LNCaP clone FGC (cell line): ENCODE measurements at regions not wholly inside any gene's neighbourhood (a gene's known extent, or its start where the extent isn't known, plus 50 kb on each side); places are given as distances from the start of the nearest gene placed in this dataset.
A peak's percentile ranks its signal among the peaks of the same experiment; 100 is the strongest.

ENCODE experiments used
- DNase-seq: peaks from one replicate; pipeline ENCODE4 v3.0.0-alpha.2; 2011; ENCODE audit warnings: low read depth
- H3K4me3 ChIP-seq: 2 replicates; pipeline ENCODE4 v1.5.1; 2011; ENCODE audit warnings: mild to moderate bottlenecking, low read depth, low read length, control low read depth
- CTCF ChIP-seq: IDR thresholded peaks from 2 replicates; pipeline ENCODE4 v1.5.1; 2012; ENCODE audit warnings: mild to moderate bottlenecking; ENCODE audit not compliant: control insufficient read depth, insufficient read depth; ENCODE audit errors: extremely low read depth

- no peak overlapping the region for H3K4me3 ChIP-seq
- TF ChIP-seq CTCF = no peak
- DNase-seq = no peak
These were observed 286.6 kb upstream of the FMN2 start for GRCh38 chr1:239805042-239805441.

- TF ChIP-seq CTCF = no peak
- H3K4me3 ChIP-seq = peak overlapping the region; percentile 37
- DNase-seq = no peak
These were observed 285.6 kb upstream of the FMN2 start for GRCh38 chr1:239805851-239806772.

DNA sequence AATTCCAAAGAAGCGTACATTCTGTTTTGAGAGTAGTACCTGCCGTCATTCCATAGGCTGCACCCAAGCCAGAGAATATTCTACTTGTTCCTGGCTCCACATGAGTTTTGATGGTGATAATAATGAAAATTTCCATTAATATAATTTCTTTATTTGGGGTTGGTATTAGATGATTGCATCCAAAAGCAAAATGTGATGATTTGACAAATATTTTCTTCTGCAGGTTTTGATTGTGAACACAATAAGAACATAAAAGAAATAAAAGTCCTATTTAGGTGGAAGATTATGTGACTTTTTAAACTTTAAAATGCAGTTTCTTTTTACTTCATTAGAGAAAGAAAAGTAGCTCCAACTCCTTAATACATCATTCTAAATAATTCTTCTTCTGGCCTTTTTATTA is 284.8 kb upstream of the FMN2 start:
- DNase-seq = no peak
- no peak for TF ChIP-seq CTCF
- H3K4me3 ChIP-seq = no peak overlapping the region

GRCh38 chr1:239807361-239807760 is 284.3 kb upstream of the FMN2 start:
- H3K4me3 ChIP-seq = no peak overlapping the region
- DNase-seq = no peak
- no peak for TF ChIP-seq CTCF

- no peak overlapping the region for H3K4me3 ChIP-seq
- DNase-seq = no peak
- no peak for TF ChIP-seq CTCF
These were observed 281.6 kb upstream of the FMN2 start for GRCh38 chr1:239810061-239810481.

GRCh38 chr1:239811211-239811885 is 280.3 kb upstream of the FMN2 start:
- no peak for DNase-seq
- no peak overlapping the region for H3K4me3 ChIP-seq
- no peak for TF ChIP-seq CTCF

- no peak for TF ChIP-seq CTCF
- no peak for DNase-seq
- H3K4me3 ChIP-seq = no peak overlapping the region
These were observed 279.1 kb upstream of the FMN2 start for GRCh38 chr1:239812580-239812979.
